ENCODE measurements at regions not wholly inside any gene's neighbourhood (a gene's known extent, or its start where the extent isn't known, plus 50 kb on each side); places are given as distances from the start of the nearest gene placed in this dataset.

DNA sequence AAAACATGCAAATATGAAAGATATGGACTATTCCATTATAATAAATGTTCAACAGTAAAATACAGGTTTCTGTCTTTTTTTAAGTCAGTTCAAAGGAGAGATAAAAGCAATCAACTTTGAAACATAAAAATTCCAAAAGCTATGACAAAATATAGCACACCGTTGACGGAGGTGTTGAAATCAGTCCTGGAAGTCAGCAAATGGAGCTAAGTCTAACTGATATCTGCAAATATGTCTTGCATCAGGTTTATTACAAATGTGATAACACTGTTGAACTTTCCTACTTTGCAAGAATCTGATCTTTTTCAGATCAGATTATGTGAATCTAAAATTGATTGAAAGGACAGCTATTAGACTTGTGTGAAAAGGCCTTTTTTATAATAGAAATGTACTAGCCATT is 300.7 kb downstream of the SHOX2 start:
- H3K79me2 ChIP-seq (ENCODE audit: control insufficient read depth, insufficient read depth, low read length): no peaks in the 10 kb centered on the region
- no peaks in the 10 kb centered on the region for H4K20me1 ChIP-seq (ENCODE audit: control insufficient read depth, extremely low read depth, insufficient read depth, low read length)
- TF ChIP-seq, protein P1, sequence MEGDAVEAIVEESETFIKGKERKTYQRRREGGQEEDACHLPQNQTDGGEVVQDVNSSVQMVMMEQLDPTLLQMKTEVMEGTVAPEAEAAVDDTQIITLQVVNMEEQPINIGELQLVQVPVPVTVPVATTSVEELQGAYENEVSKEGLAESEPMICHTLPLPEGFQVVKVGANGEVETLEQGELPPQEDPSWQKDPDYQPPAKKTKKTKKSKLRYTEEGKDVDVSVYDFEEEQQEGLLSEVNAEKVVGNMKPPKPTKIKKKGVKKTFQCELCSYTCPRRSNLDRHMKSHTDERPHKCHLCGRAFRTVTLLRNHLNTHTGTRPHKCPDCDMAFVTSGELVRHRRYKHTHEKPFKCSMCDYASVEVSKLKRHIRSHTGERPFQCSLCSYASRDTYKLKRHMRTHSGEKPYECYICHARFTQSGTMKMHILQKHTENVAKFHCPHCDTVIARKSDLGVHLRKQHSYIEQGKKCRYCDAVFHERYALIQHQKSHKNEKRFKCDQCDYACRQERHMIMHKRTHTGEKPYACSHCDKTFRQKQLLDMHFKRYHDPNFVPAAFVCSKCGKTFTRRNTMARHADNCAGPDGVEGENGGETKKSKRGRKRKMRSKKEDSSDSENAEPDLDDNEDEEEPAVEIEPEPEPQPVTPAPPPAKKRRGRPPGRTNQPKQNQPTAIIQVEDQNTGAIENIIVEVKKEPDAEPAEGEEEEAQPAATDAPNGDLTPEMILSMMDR (optimal IDR thresholded peaks at IDR 0.05 in 1 of 3, IDR thresholded peaks at IDR 0.05 in 1 of 3, conservative IDR thresholded peaks at IDR 0.05 in 1 of 3; ENCODE audit: extremely low read depth in 1 of 3, insufficient read depth in 2 of 3, low read length in 3 of 3): no peak
- no peak for TF ChIP-seq EZH2 (IDR thresholded peaks at IDR 0.05; ENCODE audit: low read length)
- no peaks in the 10 kb centered on the region for H3K9me3 ChIP-seq (ENCODE audit: control insufficient read depth, low read depth, low read length)
- no peak overlapping the region for H3K9ac ChIP-seq (ENCODE audit: control insufficient read depth, extremely low read depth, insufficient read depth, low read length)
- dilution Hi-C loops (cut with MboI; ENCODE audit: extremely low pct_ligation_motif_present, low sequenced_read_pairs): no loop called here
- H2AFZ ChIP-seq (ENCODE audit: control insufficient read depth, low read length): no peak overlapping the region
- H3K27ac ChIP-seq (ENCODE audit: control insufficient read depth, insufficient read depth, low read length): no peak overlapping the region
- H3K27me3 ChIP-seq (ENCODE audit: control insufficient read depth, extremely low read depth, insufficient read depth, low read length): no peaks in the 10 kb centered on the region
- no peak overlapping the region for H3K4me2 ChIP-seq (ENCODE audit: control insufficient read depth, extremely low read depth, insufficient read depth, low read depth, low read length)
- no peaks in the 10 kb centered on the region for H3K36me3 ChIP-seq (ENCODE audit: control insufficient read depth in 2 of 2, extremely low read depth in 1 of 2, insufficient read depth in 2 of 2, low read length in 2 of 2)
- no peak overlapping the region for H3K4me3 ChIP-seq (ENCODE audit: control insufficient read depth in 2 of 3, extremely low read depth in 1 of 3, insufficient read depth in 2 of 3, low read depth in 1 of 3, low read length in 3 of 3)
- H3K4me1 ChIP-seq (ENCODE audit: control insufficient read depth, extremely low read depth, insufficient read depth, low read length): no peaks in the 10 kb centered on the region
- H3K9me1 ChIP-seq (ENCODE audit: control insufficient read depth, extremely low read depth, insufficient read depth, low read length): no peaks in the 10 kb centered on the region
- FAIRE-seq (no peak), DNase-seq (ENCODE audit: low read depth, low spot score) (no peak)

DNA sequence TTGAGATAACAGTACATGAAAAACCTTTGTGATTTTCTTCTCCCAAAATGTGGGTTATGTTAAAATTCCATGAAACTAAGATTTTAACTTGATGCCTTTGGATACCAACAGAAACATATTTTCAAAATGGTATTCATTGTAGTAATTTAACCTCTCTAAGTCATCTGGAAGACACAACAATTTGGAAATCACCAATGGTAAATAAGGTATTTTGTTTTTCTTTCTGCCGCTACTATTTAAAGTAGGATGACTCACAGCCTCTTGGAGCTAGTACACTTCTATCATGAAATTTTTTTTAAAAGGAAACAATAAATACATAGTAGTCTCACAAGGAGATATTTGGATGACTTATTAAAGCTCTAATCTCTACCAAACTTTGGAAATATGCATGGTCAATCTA is 291.6 kb upstream of the VEPH1 start:
- dilution Hi-C loops (cut with MboI; ENCODE audit: extremely low pct_ligation_motif_present, low sequenced_read_pairs): no loop called here
- no peak overlapping the region for H3K4me3 ChIP-seq (ENCODE audit: control insufficient read depth in 2 of 3, extremely low read depth in 1 of 3, insufficient read depth in 2 of 3, low read depth in 1 of 3, low read length in 3 of 3)
- no peak overlapping the region for H2AFZ ChIP-seq (ENCODE audit: control insufficient read depth, low read length)
- peaks cover 3% of the 10 kb centered on the region for H3K4me1 ChIP-seq (ENCODE audit: control insufficient read depth, extremely low read depth, insufficient read depth, low read length)
- H3K9ac ChIP-seq (ENCODE audit: control insufficient read depth, extremely low read depth, insufficient read depth, low read length): no peak overlapping the region
- H3K4me2 ChIP-seq (ENCODE audit: control insufficient read depth, extremely low read depth, insufficient read depth, low read depth, low read length): no peak overlapping the region
- H3K79me2 ChIP-seq (ENCODE audit: control insufficient read depth, insufficient read depth, low read length): no peaks in the 10 kb centered on the region
- no peak for DNase-seq (ENCODE audit: low read depth, low spot score)
- no peaks in the 10 kb centered on the region for H3K9me1 ChIP-seq (ENCODE audit: control insufficient read depth, extremely low read depth, insufficient read depth, low read length)
- H3K36me3 ChIP-seq (ENCODE audit: control insufficient read depth in 2 of 2, extremely low read depth in 1 of 2, insufficient read depth in 2 of 2, low read length in 2 of 2): no peaks in the 10 kb centered on the region
- no peak overlapping the region for H3K27ac ChIP-seq (ENCODE audit: control insufficient read depth, insufficient read depth, low read length)
- FAIRE-seq: no peak
- no peak for TF ChIP-seq EZH2 (IDR thresholded peaks at IDR 0.05; ENCODE audit: low read length)
- TF ChIP-seq, protein P1 (optimal IDR thresholded peaks at IDR 0.05 in 1 of 3, IDR thresholded peaks at IDR 0.05 in 1 of 3, conservative IDR thresholded peaks at IDR 0.05 in 1 of 3; ENCODE audit: extremely low read depth in 1 of 3, insufficient read depth in 2 of 3, low read length in 3 of 3): no peak
- no peaks in the 10 kb centered on the region for H3K9me3 ChIP-seq (ENCODE audit: control insufficient read depth, low read depth, low read length)
- H3K27me3 ChIP-seq (ENCODE audit: control insufficient read depth, extremely low read depth, insufficient read depth, low read length): no peaks in the 10 kb centered on the region
- H4K20me1 ChIP-seq (ENCODE audit: control insufficient read depth, extremely low read depth, insufficient read depth, low read length): no peaks in the 10 kb centered on the region
